ENCODE measurements at regions not wholly inside any gene's neighbourhood (a gene's known extent, or its start where the extent isn't known, plus 50 kb on each side); places are given as distances from the start of the nearest gene placed in this dataset.

- TF ChIP-seq CTCF (IDR thresholded peaks at IDR 0.05) = no peak
- no peak for TF ChIP-seq ZFX (IDR thresholded peaks at IDR 0.05; ENCODE audit: borderline replicate concordance)
These were observed 447.0 kb upstream of the PKN2 start for GRCh38 chr1:88237058-88237457.
